ENCODE measurements at regions not wholly inside any gene's neighbourhood (a gene's known extent, or its start where the extent isn't known, plus 50 kb on each side); places are given as distances from the start of the nearest gene placed in this dataset.
"Not testable (repeated sequence)": the region's sequence is repeated elsewhere in the genome, so short reads cannot be mapped to it uniquely, and the experiment has no call there.

- Histone ChIP-seq H3K27me3 (no peaks in the 10 kb centered on the region), H3K9me3 (no peaks in the 10 kb centered on the region), H3K36me3 (no peaks in the 10 kb centered on the region), H3K4me3 (no peak overlapping the region), H3K4me1 (no peaks in the 10 kb centered on the region), H3K27ac (no peak overlapping the region)
- TF ChIP-seq, protein P1, sequence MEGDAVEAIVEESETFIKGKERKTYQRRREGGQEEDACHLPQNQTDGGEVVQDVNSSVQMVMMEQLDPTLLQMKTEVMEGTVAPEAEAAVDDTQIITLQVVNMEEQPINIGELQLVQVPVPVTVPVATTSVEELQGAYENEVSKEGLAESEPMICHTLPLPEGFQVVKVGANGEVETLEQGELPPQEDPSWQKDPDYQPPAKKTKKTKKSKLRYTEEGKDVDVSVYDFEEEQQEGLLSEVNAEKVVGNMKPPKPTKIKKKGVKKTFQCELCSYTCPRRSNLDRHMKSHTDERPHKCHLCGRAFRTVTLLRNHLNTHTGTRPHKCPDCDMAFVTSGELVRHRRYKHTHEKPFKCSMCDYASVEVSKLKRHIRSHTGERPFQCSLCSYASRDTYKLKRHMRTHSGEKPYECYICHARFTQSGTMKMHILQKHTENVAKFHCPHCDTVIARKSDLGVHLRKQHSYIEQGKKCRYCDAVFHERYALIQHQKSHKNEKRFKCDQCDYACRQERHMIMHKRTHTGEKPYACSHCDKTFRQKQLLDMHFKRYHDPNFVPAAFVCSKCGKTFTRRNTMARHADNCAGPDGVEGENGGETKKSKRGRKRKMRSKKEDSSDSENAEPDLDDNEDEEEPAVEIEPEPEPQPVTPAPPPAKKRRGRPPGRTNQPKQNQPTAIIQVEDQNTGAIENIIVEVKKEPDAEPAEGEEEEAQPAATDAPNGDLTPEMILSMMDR (IDR thresholded peaks at IDR 0.05): no peak
- DNase-seq (no peak), ATAC-seq (ENCODE audit: low FRiP score in 2 of 2) (no peak)
- WGBS, 2 donors: 27 to 31% methylated on average over 4 to 13 of the region's 13 CpGs
Observed at GRCh38 chr5:3092664-3093063, 341.2 kb upstream of the IRX2 start.

- no peaks in the 10 kb centered on the region for H3K4me1 ChIP-seq
- no peak overlapping the region for H3K4me3 ChIP-seq
- ATAC-seq (ENCODE audit: low FRiP score in 2 of 2): no peak
- H3K27ac ChIP-seq: no peak overlapping the region
- no peaks in the 10 kb centered on the region for H3K27me3 ChIP-seq
- 49 to 62% methylated on average over 5 to 7 of the region's 7 CpGs for WGBS, 2 donors
- no peak for DNase-seq
- TF ChIP-seq EP300 (IDR thresholded peaks at IDR 0.05) (no peak), POLR2AphosphoS5 (IDR thresholded peaks at IDR 0.05) (no peak), POLR2A (IDR thresholded peaks at IDR 0.05) (no peak)
- TF ChIP-seq, protein P1 (IDR thresholded peaks at IDR 0.05): no peak
- no peaks in the 10 kb centered on the region for H3K9me3 ChIP-seq
- no peaks in the 10 kb centered on the region for H3K36me3 ChIP-seq
Observed at GRCh38 chr5:3092211-3092610, 340.7 kb upstream of the IRX2 start.

DNA sequence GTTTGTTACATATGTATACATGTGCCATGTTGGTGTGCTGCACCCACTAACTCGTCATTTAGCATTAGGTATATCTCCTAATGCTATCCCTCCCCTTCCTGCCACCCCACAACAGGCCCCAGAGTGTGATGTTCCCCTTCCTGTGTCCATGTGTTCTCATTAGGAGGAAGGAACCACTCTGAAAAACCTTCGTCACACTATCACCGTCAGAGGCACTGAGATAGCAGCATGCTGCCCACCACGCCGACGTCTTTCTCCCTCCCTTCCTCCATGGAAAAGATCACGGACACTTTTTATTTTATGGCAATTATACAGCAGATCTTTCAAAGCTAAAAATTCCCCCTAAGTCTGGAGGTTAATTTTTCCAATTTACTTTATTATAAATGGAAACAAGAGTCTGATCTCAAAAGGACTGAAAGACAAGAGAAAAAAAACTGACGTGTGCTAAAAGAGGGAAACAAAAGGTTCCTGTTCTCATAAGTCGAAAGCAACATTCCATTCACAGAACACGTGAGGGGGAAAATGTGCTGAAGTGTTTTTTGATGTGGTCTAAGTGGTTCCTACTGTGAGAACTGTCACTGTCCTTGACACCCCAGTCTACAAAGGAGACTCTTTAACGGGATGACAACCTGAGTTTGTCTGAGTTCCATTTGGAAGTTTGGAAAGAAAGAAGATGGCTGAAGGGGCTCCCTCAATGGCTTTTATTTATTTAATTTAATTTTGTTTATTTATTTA lies 339.7 kb upstream of the IRX2 start:
- H3K4me3 ChIP-seq: no peak overlapping the region
- no peak overlapping the region for H3K27ac ChIP-seq
- H3K36me3 ChIP-seq: no peaks in the 10 kb centered on the region
- TF ChIP-seq, protein P1 (IDR thresholded peaks at IDR 0.05): no peak
- TF ChIP-seq POLR2A (IDR thresholded peaks at IDR 0.05): no peak
- TF ChIP-seq POLR2AphosphoS5 (IDR thresholded peaks at IDR 0.05): no peak
- TF ChIP-seq EP300 (IDR thresholded peaks at IDR 0.05): no peak
- H3K4me1 ChIP-seq: no peaks in the 10 kb centered on the region
- H3K27me3 ChIP-seq: no peaks in the 10 kb centered on the region
- 28 to 37% methylated on average over 11 of the region's 11 CpGs for WGBS, 2 donors
- ATAC-seq (ENCODE audit: low FRiP score in 2 of 2) (no peak), DNase-seq (no peak)
- no peaks in the 10 kb centered on the region for H3K9me3 ChIP-seq

- DNase-seq; H3K4me1 ChIP-seq; H3K4me3 ChIP-seq; H3K27ac ChIP-seq; H3K9me3 ChIP-seq; H3K36me3 ChIP-seq; H3K27me3 ChIP-seq; ATAC-seq (ENCODE audit: low FRiP score in 2 of 2): not testable (repeated sequence)
- 78 to 91% methylated on average over 5 to 6 of the region's 6 CpGs for WGBS, 2 donors
Observed at GRCh38 chr5:3090305-3090704, 338.8 kb upstream of the IRX2 start.

DNA sequence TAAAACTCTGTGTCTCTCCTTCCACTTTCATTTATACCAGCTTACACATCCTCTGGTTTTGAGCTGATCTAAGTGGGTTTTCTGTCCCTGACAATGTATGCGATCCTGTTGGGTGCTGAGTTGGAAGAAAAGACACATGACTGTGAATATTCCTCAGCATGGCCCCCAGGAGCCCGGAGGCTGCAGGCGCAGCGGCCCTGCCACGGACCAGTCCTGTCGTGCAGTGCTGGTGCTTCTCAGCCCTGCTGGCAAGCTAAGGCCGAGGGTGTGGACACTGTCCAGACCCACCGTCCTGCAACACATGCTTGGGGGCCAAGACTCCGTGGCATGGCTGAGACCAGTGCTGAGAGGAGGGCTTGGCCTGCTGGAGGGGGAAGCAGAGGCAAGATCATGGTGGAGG lies 328.9 kb upstream of the IRX2 start:
- Histone ChIP-seq H3K36me3 (no peaks in the 10 kb centered on the region), H3K27ac (no peak overlapping the region), H3K4me1 (no peaks in the 10 kb centered on the region), H3K27me3 (no peaks in the 10 kb centered on the region), H3K9me3 (peaks cover 0 to 9% (median under 1%) of the 10 kb centered on the region in 4 donors), H3K4me3 (no peak overlapping the region)
- TF ChIP-seq POLR2A (IDR thresholded peaks at IDR 0.05): no peak
- TF ChIP-seq, protein P1 (IDR thresholded peaks at IDR 0.05): no peak
- no peak for TF ChIP-seq POLR2AphosphoS5 (IDR thresholded peaks at IDR 0.05)
- TF ChIP-seq EP300 (IDR thresholded peaks at IDR 0.05): no peak
- ATAC-seq (ENCODE audit: low FRiP score in 2 of 2): no peak
- DNase-seq: peak in 1 of 2 donors; percentile 68
- WGBS, 2 donors: 76 to 81% methylated on average over 6 to 9 of the region's 9 CpGs
